Osteoblast (primary cell): ENCODE measurements at regions not wholly inside any gene's neighbourhood (a gene's known extent, or its start where the extent isn't known, plus 50 kb on each side); places are given as distances from the start of the nearest gene placed in this dataset.

Source experiments
- DNase-seq: peaks from one replicate; pipeline ENCODE4 v3.0.0; 2011; ENCODE audit warnings: low spot score, mixed read lengths; ENCODE audit not compliant: insufficient read length; ENCODE audit errors: missing footprints
- H2AFZ ChIP-seq: 2 replicates; pipeline ENCODE4 v1.6.0; 2011; ENCODE audit warnings: mild to moderate bottlenecking, low read length
- H3K27ac ChIP-seq: 2 replicates; pipeline ENCODE4 v1.5.1; 2011; ENCODE audit warnings: mild to moderate bottlenecking, low read depth, low read length, moderate library complexity
- H3K27me3 ChIP-seq: 2 replicates; pipeline ENCODE4 v1.6.0; 2012; ENCODE audit warnings: mild to moderate bottlenecking, control low read depth, inconsistent platforms, low read length, moderate library complexity; ENCODE audit not compliant: insufficient read depth
- H3K36me3 ChIP-seq: 2 replicates; pipeline ENCODE4 v1.5.1; 2011; ENCODE audit warnings: mild to moderate bottlenecking, low read length, control low read depth, moderate library complexity; ENCODE audit not compliant: insufficient read depth
- H3K4me1 ChIP-seq: 2 replicates; pipeline ENCODE4 v1.5.1; 2011; ENCODE audit warnings: mild to moderate bottlenecking, low read length, control low read depth, moderate library complexity; ENCODE audit not compliant: insufficient read depth
- H3K4me2 ChIP-seq: 2 replicates; pipeline ENCODE4 v1.6.0; 2011; ENCODE audit warnings: mild to moderate bottlenecking, low read length; ENCODE audit not compliant: insufficient read depth
- H3K4me3 ChIP-seq: fragments of 200-600 bp; sonication (generic); 3 replicates; pipeline ENCODE4 v1.5.1; 2012; ENCODE audit warnings: mild to moderate bottlenecking, low read length, inconsistent platforms; ENCODE audit not compliant: insufficient read depth
- H3K79me2 ChIP-seq: 2 replicates; pipeline ENCODE4 v1.6.0; 2012; ENCODE audit warnings: mild to moderate bottlenecking, low read length, control low read depth, inconsistent platforms; ENCODE audit not compliant: insufficient read depth
- H3K9me3 ChIP-seq: 2 replicates; pipeline ENCODE4 v1.5.1; 2011; ENCODE audit warnings: low read depth, low read length, control low read depth
- H4K20me1 ChIP-seq: 2 replicates; pipeline ENCODE4 v1.6.0; 2012; ENCODE audit warnings: mild to moderate bottlenecking, low read length, control low read depth; ENCODE audit not compliant: insufficient read depth
- CTCF ChIP-seq: IDR thresholded peaks from 2 replicates; pipeline ENCODE4 v1.5.1; 2011; ENCODE audit warnings: mild to moderate bottlenecking, low read depth, low read length, moderate library complexity; ENCODE audit errors: extremely low read depth

- no peak overlapping the region for H3K27ac ChIP-seq
- H3K36me3 ChIP-seq = no peaks in the 10 kb centered on the region
- DNase-seq = no peak
- H3K4me1 ChIP-seq = no peaks in the 10 kb centered on the region
- TF ChIP-seq CTCF = no peak
- H3K79me2 ChIP-seq = no peaks in the 10 kb centered on the region
- peaks cover 3% of the 10 kb centered on the region for H3K9me3 ChIP-seq
- no peaks in the 10 kb centered on the region for H3K27me3 ChIP-seq
- H3K4me2 ChIP-seq = no peak overlapping the region
- no peak overlapping the region for H3K4me3 ChIP-seq
- H2AFZ ChIP-seq = no peak overlapping the region
- H4K20me1 ChIP-seq = no peaks in the 10 kb centered on the region
These were observed 1193.5 kb downstream of the DTWD2 start for GRCh38 chr5:117794847-117795246.

- Histone ChIP-seq H3K27ac (no peak overlapping the region), H4K20me1 (no peaks in the 10 kb centered on the region), H3K4me2 (no peak overlapping the region), H3K4me3 (no peak overlapping the region), H3K4me1 (no peaks in the 10 kb centered on the region), H2AFZ (no peak overlapping the region), H3K36me3 (no peaks in the 10 kb centered on the region), H3K9me3 (peaks cover 3% of the 10 kb centered on the region), H3K79me2 (no peaks in the 10 kb centered on the region), H3K27me3 (no peaks in the 10 kb centered on the region)
- TF ChIP-seq CTCF = no peak
- DNase-seq = no peak
These were observed 1194.4 kb downstream of the DTWD2 start for GRCh38 chr5:117793963-117794362.

GRCh38 chr5:117792476-117792875 lies 1195.9 kb downstream of the DTWD2 start:
- TF ChIP-seq CTCF = no peak
- H3K27me3 ChIP-seq = no peaks in the 10 kb centered on the region
- no peak overlapping the region for H2AFZ ChIP-seq
- H3K4me2 ChIP-seq = no peak overlapping the region
- DNase-seq = no peak
- H3K36me3 ChIP-seq = no peaks in the 10 kb centered on the region
- H3K79me2 ChIP-seq = no peaks in the 10 kb centered on the region
- no peak overlapping the region for H3K4me3 ChIP-seq
- no peak overlapping the region for H3K27ac ChIP-seq
- H4K20me1 ChIP-seq = no peaks in the 10 kb centered on the region
- H3K4me1 ChIP-seq = no peaks in the 10 kb centered on the region
- H3K9me3 ChIP-seq = peaks cover 3% of the 10 kb centered on the region

GRCh38 chr5:117788596-117788995 lies 1199.8 kb downstream of the DTWD2 start:
- no peak overlapping the region for H3K27ac ChIP-seq
- DNase-seq = no peak

More at GRCh38 chr5:117788596-117788995, 1199.8 kb downstream of the DTWD2 start:
- H2AFZ ChIP-seq = no peak overlapping the region
- H3K36me3 ChIP-seq = no peaks in the 10 kb centered on the region
- H3K4me2 ChIP-seq = no peak overlapping the region
- no peaks in the 10 kb centered on the region for H3K9me3 ChIP-seq
- no peaks in the 10 kb centered on the region for H3K79me2 ChIP-seq
- H3K27me3 ChIP-seq = no peaks in the 10 kb centered on the region
- no peaks in the 10 kb centered on the region for H3K4me1 ChIP-seq
- TF ChIP-seq CTCF = no peak
- H3K4me3 ChIP-seq = no peak overlapping the region
- H4K20me1 ChIP-seq = no peaks in the 10 kb centered on the region
